Stimulated activated CD4-positive, alpha-beta T cell treated with anti-CD3 and anti-CD28 coated beads, Interleukin-4, amount 100 ng/mL, for 24 hours (primary cell): ENCODE measurements at regions not wholly inside any gene's neighbourhood (a gene's known extent, or its start where the extent isn't known, plus 50 kb on each side); places are given as distances from the start of the nearest gene placed in this dataset.

Source experiments
- DNase-seq: peaks from one replicate; pipeline ENCODE4 v3.0.0-alpha.2; 2020

- DNase-seq: no peak
Measured at GRCh38 chr11:10920875-10921274, 63.0 kb upstream of the ZBED5 start.

GRCh38 chr11:10920205-10920604 lies 62.4 kb upstream of the ZBED5 start:
- no peak for DNase-seq

GRCh38 chr11:10918698-10919097 lies 60.8 kb upstream of the ZBED5 start:
- no peak for DNase-seq

GRCh38 chr11:10918275-10918674 lies 60.4 kb upstream of the ZBED5 start:
- no peak for DNase-seq

- no peak for DNase-seq
Measured at GRCh38 chr11:10917802-10918201, 59.9 kb upstream of the ZBED5 start.

GRCh38 chr11:10916665-10917064 lies 58.8 kb upstream of the ZBED5 start:
- DNase-seq: no peak

GRCh38 chr11:10914050-10914449 lies 56.2 kb upstream of the ZBED5 start:
- no peak for DNase-seq

GRCh38 chr11:10913075-10913474 lies 55.2 kb upstream of the ZBED5 start:
- DNase-seq: no peak

- no peak for DNase-seq
Measured at GRCh38 chr11:10911907-10912306, 54.1 kb upstream of the ZBED5 start.

- DNase-seq: no peak
Measured at GRCh38 chr11:10909141-10909883, 51.5 kb upstream of the ZBED5 start.

GRCh38 chr11:10908215-10908951 lies 50.5 kb upstream of the ZBED5 start:
- DNase-seq: no peak
